HG03571 (cell line): ENCODE measurements at regions not wholly inside any gene's neighbourhood (a gene's known extent, or its start where the extent isn't known, plus 50 kb on each side); places are given as distances from the start of the nearest gene placed in this dataset.
"Not testable (repeated sequence)": the region's sequence is repeated elsewhere in the genome, so short reads cannot be mapped to it uniquely, and the experiment has no call there.

Source experiments
- ATAC-seq: cut with Tn5 transposase; IDR thresholded peaks from one replicate; pipeline ENCODE4 v1.9.1; 2021; ENCODE audit not compliant: unreplicated experiment

DNA sequence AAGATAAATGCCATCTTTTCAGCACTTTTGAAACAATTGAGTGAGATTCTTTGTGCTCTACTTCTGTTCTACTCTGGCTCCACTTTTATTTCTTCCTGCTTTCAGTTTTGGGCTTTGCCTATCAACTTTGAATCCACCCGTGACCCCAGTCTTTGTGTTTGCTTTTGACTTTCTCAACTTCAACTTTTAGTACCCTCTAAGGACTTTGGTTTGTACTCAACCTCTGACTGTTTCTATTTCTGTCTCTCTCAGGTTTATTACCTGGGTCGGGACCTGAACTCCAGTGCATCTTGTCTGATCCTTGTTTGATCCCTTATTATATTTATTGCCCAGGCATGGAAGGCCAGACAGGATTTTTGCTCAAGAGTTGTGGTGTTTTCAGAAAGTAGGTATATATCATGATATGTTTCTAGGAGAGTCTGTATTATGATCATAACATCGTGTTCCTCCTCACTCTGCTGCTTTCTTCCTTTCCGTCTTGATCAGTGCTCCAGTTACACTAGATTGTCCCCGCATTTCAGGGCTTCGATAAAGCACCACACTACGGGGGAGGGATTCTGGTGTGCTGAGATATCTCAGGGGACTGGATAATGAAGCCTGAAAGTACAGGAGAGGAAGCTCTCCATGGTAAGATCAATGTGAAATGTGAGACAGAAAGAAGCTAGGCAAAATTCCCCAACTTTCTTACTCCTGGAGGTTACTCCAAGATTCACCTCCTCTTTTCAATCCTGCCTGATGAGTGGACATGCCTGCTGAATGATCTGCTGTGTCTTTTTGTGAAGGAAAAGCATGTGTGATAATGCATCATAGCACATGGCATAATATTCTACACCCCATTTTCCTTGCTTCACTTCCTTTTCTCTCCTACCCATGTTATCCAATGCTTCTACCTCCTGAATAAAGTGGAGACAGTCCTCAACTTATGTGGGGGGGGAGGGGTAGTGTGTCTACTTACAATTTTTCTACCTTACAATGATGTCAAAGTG is 155.5 kb upstream of the GRIN3A start:
- no peak for ATAC-seq

DNA sequence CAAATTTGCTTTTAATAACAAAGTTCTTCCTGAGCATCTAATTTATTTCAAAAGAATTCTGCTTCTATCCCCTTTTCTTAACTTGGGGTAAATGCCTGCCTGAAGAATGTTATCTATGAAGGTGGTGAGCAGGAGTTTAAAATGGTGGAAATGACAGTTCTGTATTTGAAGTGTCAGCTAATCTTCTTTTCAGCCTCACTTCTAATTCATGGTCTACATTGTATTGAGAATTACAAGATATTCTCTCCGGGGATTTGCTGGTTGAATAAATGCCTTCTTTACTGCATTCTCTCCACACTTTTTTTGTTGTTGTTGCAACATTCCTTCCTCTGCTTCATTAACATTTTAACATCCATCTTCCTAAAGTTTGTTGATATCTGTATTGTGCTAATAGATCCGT is 143.1 kb upstream of the GRIN3A start:
- no peak for ATAC-seq

GRCh38 chr9:101880846-101881245 is 142.4 kb upstream of the GRIN3A start:
- ATAC-seq = no peak

DNA sequence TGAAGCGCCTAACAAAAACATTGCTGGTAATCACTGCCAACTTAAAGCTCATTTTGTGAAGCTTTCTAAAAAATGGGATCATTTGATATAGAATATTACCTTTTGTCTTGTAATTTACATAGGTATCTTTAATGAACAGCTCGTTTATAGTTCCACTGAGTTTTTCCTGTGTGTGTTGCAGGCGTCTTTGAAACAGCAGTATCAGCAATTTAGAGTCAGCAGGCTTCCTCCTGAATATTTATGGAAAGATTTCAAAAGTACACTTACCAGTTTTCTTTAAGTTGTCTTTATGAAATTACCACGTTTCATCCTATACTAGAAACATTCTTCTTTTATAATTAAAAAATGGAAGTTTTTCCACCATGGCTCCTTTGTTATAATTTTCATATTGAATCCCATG is 140.3 kb upstream of the GRIN3A start:
- no peak for ATAC-seq

DNA sequence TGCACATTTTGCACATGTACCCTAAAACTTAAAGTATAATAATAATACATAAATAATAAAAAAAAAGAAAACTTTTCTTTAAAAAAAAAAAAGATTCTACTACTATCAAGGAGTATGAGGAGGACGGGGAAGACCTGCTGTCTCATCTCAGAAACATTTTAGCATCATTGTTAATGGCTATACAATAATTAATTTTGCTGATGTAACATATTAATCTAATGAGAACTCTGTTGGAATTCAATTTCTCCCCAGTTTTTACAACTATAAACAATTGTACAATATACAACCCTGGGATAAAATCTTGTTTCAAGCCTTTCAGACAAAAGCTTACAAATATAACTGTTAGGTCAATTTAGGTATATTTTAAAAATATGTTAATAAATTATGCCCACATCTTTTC is 139.0 kb upstream of the GRIN3A start:
- no peak for ATAC-seq

- no peak for ATAC-seq
These were observed 123.0 kb upstream of the GRIN3A start for GRCh38 chr9:101861472-101861871.

GRCh38 chr9:101860920-101861319 is 122.5 kb upstream of the GRIN3A start:
- no peak for ATAC-seq

GRCh38 chr9:101859620-101860019 is 121.2 kb upstream of the GRIN3A start:
- ATAC-seq = no peak

- no peak for ATAC-seq
These were observed 119.6 kb upstream of the GRIN3A start for GRCh38 chr9:101858026-101858425.

GRCh38 chr9:101849102-101849707 is 110.8 kb upstream of the GRIN3A start:
- no peak for ATAC-seq

DNA sequence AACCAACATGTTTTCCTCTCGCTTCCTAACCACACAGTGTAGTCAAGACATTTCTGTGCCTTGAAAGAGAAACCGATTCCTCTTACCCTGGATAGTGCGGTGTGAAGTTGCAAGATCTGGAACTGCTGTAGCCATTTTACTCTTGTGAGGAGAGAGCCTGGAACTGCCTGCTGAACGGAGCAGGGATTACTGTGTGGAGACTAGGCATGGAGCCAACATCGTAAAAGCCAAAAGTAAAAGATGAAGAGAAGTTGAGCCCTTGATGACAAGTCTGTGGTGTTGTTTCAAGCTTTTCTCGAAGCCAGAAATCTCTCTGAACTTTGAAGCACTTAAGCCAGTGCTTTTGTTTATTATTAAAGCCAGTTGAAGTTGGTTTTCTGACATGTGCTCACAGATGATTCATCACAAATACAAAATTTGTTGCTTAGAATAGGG is 110.1 kb upstream of the GRIN3A start:
- ATAC-seq = no peak

DNA sequence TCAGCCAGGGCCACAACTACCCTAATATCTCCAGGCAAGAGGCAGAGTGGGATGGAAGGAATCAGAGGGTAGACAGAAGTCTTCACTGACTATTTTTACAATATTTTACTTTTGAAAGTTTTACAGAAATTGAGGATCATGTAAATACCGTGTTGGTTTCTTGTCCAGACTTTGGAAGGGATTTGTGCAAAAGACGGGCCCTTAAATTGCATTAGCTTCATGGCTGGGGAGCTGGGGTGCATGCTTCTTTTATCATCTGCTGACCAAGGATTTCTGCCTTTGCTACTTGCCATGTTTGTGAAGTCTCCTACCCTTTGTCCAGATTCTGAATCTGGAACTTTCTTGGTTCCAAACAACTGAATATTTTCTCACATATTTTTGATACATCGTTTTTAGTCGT is 107.7 kb upstream of the GRIN3A start:
- ATAC-seq = no peak

- ATAC-seq = no peak
These were observed 102.3 kb upstream of the GRIN3A start for GRCh38 chr9:101840694-101841188.

GRCh38 chr9:101838988-101839387 is 100.5 kb upstream of the GRIN3A start:
- not testable (repeated sequence) for ATAC-seq

- no peak for ATAC-seq
These were observed 97.6 kb upstream of the GRIN3A start for GRCh38 chr9:101836021-101836420.

DNA sequence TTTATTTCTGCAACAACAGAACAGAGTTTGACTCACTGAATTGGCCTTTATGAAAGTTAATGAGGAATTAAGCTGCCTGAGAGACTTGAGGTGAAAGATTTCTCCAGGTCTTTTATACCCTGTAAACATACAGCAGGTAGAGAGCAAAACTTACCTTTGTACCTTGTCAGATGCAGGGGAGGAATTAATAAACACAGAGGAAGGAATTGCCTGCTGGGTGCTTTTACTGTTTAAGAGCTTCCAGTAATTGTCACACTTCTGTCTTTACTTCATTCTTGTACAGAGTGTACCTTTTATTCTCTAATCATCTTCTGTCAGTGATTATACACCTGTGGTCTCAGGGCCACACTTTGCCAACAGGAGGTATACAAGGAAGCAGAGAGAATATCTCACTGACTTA is 94.0 kb upstream of the GRIN3A start:
- ATAC-seq = no peak

DNA sequence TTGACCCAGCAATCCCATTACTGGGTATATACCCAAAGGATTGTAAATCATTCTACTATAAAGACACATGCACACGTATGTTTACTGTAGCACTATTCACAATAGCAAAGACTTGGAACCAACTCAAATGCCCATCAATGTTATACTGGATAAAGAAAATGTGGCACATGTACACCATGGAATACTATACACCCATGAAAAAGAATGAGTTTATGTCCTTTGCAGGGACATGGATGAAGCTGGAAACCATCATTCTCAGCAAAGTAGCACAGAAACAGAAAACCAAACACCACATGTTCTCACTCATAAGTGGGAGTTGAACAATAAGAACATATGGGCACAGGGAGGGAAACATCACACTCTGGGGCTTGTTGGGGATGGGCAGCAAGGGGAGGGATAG is 83.0 kb upstream of the GRIN3A start:
- ATAC-seq = not testable (repeated sequence)

DNA sequence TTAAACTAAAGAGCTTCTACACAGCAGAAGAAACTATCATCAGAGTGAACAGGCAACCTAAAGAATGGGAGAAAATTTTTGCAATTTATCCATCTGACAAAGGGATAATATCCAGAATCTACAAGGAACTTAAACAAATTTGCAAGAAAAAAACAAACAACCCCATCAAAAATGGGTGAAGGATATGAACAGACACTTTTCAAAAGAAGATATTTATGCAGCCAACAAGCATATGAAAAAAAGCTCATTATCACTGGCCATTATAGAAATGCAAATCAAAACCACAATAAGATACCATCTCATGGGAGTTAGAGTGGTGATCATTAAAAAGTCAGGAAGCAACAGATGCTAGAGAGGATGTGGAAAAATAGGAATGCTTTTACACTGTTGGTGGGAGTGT is 82.5 kb upstream of the GRIN3A start:
- not testable (repeated sequence) for ATAC-seq

- ATAC-seq = no peak
These were observed 75.6 kb upstream of the GRIN3A start for GRCh38 chr9:101814064-101814463.

- ATAC-seq = not testable (repeated sequence)
These were observed 69.4 kb upstream of the GRIN3A start for GRCh38 chr9:101807879-101808278.

GRCh38 chr9:101796044-101796443 is 57.6 kb upstream of the GRIN3A start:
- ATAC-seq = no peak

- no peak for ATAC-seq
These were observed 56.7 kb upstream of the GRIN3A start for GRCh38 chr9:101795147-101795546.
